OCI-LY1 (cell line): ENCODE measurements at regions not wholly inside any gene's neighbourhood (a gene's known extent, or its start where the extent isn't known, plus 50 kb on each side); places are given as distances from the start of the nearest gene placed in this dataset.

ENCODE experiments used
- EZH2 ChIP-seq: fragments of 200-600 bp; sonication (generic), shearing (Covaris generic); IDR thresholded peaks from 2 replicates; pipeline ENCODE4 v1.8.0; 2017; ENCODE audit warnings: borderline replicate concordance, mixed run types, mild to moderate bottlenecking, antibody characterized with exemption, low read length, moderate library complexity, mixed read lengths
- TF ChIP-seq, protein P1 (sequence below): fragments of 200-600 bp; sonication (generic), shearing (Covaris generic); IDR thresholded peaks from 2 replicates; pipeline ENCODE4 v1.5.1; 2017; ENCODE audit warnings: mild to moderate bottlenecking, antibody characterized with exemption, low read length, moderate library complexity, mixed read lengths

DNA sequence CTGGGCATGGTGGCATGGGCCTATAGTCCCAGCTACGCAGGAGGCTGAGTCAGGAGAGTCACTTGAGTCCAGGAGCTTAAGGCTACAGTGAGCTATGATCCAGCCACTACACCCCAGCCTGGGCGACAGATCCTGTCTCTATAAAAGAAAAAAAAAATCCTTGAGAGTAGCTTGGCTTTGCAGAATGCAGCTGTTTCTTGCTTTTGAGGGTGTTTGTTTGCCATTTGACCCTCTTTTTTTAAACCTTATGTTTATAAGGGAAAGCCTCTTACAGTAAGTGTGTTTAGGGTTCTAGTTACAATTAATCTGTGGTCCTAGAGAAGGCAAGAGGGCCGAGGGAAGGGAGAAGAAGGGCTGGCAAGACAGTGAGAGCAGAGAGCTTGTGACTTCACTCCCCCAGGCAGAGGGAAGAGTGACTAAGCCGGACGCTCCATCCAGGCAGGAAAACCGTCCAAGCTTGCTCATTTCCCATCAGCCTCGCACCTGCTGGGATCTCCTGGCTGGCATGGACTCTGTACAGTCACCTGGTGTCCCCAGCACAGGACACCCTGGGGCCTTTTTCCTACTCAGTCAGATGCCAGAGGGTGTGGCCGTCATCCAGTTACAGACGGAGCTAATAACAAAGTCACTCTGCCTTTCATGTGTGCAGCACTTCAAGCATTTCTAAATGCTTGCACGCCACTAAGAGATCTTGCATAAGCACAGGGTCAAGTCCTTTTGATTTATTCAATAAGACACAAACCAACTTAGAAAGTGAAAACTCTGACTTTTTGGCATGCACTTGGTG is 55.5 kb upstream of the PSEN2 start:
- TF ChIP-seq, protein P1, sequence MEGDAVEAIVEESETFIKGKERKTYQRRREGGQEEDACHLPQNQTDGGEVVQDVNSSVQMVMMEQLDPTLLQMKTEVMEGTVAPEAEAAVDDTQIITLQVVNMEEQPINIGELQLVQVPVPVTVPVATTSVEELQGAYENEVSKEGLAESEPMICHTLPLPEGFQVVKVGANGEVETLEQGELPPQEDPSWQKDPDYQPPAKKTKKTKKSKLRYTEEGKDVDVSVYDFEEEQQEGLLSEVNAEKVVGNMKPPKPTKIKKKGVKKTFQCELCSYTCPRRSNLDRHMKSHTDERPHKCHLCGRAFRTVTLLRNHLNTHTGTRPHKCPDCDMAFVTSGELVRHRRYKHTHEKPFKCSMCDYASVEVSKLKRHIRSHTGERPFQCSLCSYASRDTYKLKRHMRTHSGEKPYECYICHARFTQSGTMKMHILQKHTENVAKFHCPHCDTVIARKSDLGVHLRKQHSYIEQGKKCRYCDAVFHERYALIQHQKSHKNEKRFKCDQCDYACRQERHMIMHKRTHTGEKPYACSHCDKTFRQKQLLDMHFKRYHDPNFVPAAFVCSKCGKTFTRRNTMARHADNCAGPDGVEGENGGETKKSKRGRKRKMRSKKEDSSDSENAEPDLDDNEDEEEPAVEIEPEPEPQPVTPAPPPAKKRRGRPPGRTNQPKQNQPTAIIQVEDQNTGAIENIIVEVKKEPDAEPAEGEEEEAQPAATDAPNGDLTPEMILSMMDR = no peak
- TF ChIP-seq EZH2 = no peak
